SU-DHL-6 (cell line): ENCODE measurements at regions not wholly inside any gene's neighbourhood (a gene's known extent, or its start where the extent isn't known, plus 50 kb on each side); places are given as distances from the start of the nearest gene placed in this dataset.

Experiments
- H2AFZ ChIP-seq: fragments of 200-600 bp; sonication (generic); 2 replicates; pipeline ENCODE4 v1.6.1; 2014; ENCODE audit warnings: low read depth, mild to moderate bottlenecking, moderate library complexity, mixed read lengths, antibody characterized with exemption, low read length; ENCODE audit not compliant: severe bottlenecking
- H3F3A ChIP-seq: fragments of 200-600 bp; shearing (Covaris generic); 2 replicates; pipeline ENCODE4 v1.6.0; 2016; ENCODE audit warnings: antibody characterized with exemption, mild to moderate bottlenecking; ENCODE audit not compliant: insufficient read depth
- H3K27ac ChIP-seq: fragments of 200-600 bp; sonication (generic); 2 replicates; pipeline ENCODE4 v1.5.1; 2016; ENCODE audit warnings: low read depth, mild to moderate bottlenecking, low read length, moderate library complexity, mixed read lengths
- H3K27me3 ChIP-seq: fragments of 200-600 bp; sonication (generic), shearing (Covaris generic); 2 replicates; pipeline ENCODE4 v1.6.0; 2014; ENCODE audit warnings: mild to moderate bottlenecking, low read length
- H3K36me3 ChIP-seq: fragments of 200-600 bp; sonication (generic); 2 replicates; pipeline ENCODE4 v1.6.1; 2014; ENCODE audit warnings: mild to moderate bottlenecking, low read length, mixed read lengths
- H3K4me2 ChIP-seq: fragments of 300-600, 200-600 bp; shearing (Covaris generic), sonication (generic); 2 replicates; pipeline ENCODE4 v1.6.0; 2014; ENCODE audit warnings: low read length, low read depth, mild to moderate bottlenecking; ENCODE audit not compliant: poor library complexity, severe bottlenecking
- H3K4me3 ChIP-seq: fragments of 200-600 bp; sonication (generic); 2 replicates; pipeline ENCODE4 v1.5.1; 2014; ENCODE audit warnings: antibody characterized with exemption, low read length, mild to moderate bottlenecking, mixed read lengths; ENCODE audit not compliant: insufficient read depth, poor library complexity, severe bottlenecking
- H3K79me2 ChIP-seq: fragments of 200-600 bp; sonication (generic); 2 replicates; pipeline ENCODE4 v1.6.1; 2014; ENCODE audit warnings: mild to moderate bottlenecking, low read length, moderate library complexity; ENCODE audit not compliant: insufficient read depth
- H3K9ac ChIP-seq: fragments of 200-600 bp; sonication (generic); 2 replicates; pipeline ENCODE4 v1.7.0; 2014; ENCODE audit warnings: mild to moderate bottlenecking, low read length
- H3K9me2 ChIP-seq: fragments of 200-600 bp; sonication (generic); replicated peaks from 2 replicates; pipeline ENCODE4 v1.6.1; 2014; ENCODE audit warnings: low read length; ENCODE audit not compliant: insufficient read depth
- H3K9me3 ChIP-seq: fragments of 200-600 bp; sonication (generic); 2 replicates; pipeline ENCODE4 v1.6.1; 2014; ENCODE audit warnings: low read length, mixed read lengths; ENCODE audit not compliant: insufficient read depth
- H4K20me1 ChIP-seq: fragments of 200-600 bp; sonication (generic); 2 replicates; pipeline ENCODE4 v1.6.1; 2014; ENCODE audit warnings: low read depth, mild to moderate bottlenecking, antibody characterized with exemption, low read length, moderate library complexity, mixed read lengths
- EZH2phosphoT487 ChIP-seq: fragments of 200-600 bp; sonication (generic), shearing (Covaris generic); conservative IDR thresholded peaks from 2 replicates; pipeline ENCODE4 v1.6.1; 2018; ENCODE audit warnings: mild to moderate bottlenecking, antibody characterized with exemption, low read length, moderate library complexity, mixed read lengths
- TF ChIP-seq, protein P1 (sequence below): fragments of 200-600 bp; sonication (generic); IDR thresholded peaks from one replicate; pipeline ENCODE4 v1.5.1; 2017; ENCODE audit warnings: antibody characterized with exemption, mild to moderate bottlenecking, low read length, moderate library complexity; ENCODE audit not compliant: insufficient read depth, poor library complexity, severe bottlenecking

- Histone ChIP-seq H3K36me3 (no peaks in the 10 kb centered on the region), H3K9ac (no peak overlapping the region), H2AFZ (no peak overlapping the region), H3K4me3 (no peak overlapping the region), H3K27ac (no peak overlapping the region), H4K20me1 (no peaks in the 10 kb centered on the region), H3K79me2 (no peaks in the 10 kb centered on the region), H3K9me2 (no peaks in the 10 kb centered on the region), H3K9me3 (no peaks in the 10 kb centered on the region), H3K4me2 (no peak overlapping the region), H3K27me3 (no peaks in the 10 kb centered on the region), H3F3A (no peaks in the 10 kb centered on the region)
- TF ChIP-seq, protein P1, sequence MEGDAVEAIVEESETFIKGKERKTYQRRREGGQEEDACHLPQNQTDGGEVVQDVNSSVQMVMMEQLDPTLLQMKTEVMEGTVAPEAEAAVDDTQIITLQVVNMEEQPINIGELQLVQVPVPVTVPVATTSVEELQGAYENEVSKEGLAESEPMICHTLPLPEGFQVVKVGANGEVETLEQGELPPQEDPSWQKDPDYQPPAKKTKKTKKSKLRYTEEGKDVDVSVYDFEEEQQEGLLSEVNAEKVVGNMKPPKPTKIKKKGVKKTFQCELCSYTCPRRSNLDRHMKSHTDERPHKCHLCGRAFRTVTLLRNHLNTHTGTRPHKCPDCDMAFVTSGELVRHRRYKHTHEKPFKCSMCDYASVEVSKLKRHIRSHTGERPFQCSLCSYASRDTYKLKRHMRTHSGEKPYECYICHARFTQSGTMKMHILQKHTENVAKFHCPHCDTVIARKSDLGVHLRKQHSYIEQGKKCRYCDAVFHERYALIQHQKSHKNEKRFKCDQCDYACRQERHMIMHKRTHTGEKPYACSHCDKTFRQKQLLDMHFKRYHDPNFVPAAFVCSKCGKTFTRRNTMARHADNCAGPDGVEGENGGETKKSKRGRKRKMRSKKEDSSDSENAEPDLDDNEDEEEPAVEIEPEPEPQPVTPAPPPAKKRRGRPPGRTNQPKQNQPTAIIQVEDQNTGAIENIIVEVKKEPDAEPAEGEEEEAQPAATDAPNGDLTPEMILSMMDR = no peak
- TF ChIP-seq EZH2phosphoT487 = no peak
Measured at GRCh38 chr5:143761663-143762062, 50.3 kb upstream of the HMHB1 start.

GRCh38 chr5:143760755-143761154, 51.2 kb upstream of the HMHB1 start:
- no peak overlapping the region for H3K27ac ChIP-seq
- no peak overlapping the region for H3K4me3 ChIP-seq
- no peaks in the 10 kb centered on the region for H3K79me2 ChIP-seq
- H3K4me2 ChIP-seq = no peak overlapping the region
- H4K20me1 ChIP-seq = no peaks in the 10 kb centered on the region
- H3K27me3 ChIP-seq = no peaks in the 10 kb centered on the region
- H2AFZ ChIP-seq = no peak overlapping the region
- TF ChIP-seq, protein P1 = no peak
- no peak for TF ChIP-seq EZH2phosphoT487
- H3F3A ChIP-seq = no peaks in the 10 kb centered on the region
- H3K9me3 ChIP-seq = no peaks in the 10 kb centered on the region
- H3K9ac ChIP-seq = no peak overlapping the region
- no peaks in the 10 kb centered on the region for H3K36me3 ChIP-seq
- no peaks in the 10 kb centered on the region for H3K9me2 ChIP-seq

- H3K36me3 ChIP-seq = no peaks in the 10 kb centered on the region
- no peak for TF ChIP-seq EZH2phosphoT487
- TF ChIP-seq, protein P1 = no peak
- no peak overlapping the region for H2AFZ ChIP-seq
- H3K9me2 ChIP-seq = no peaks in the 10 kb centered on the region
- no peaks in the 10 kb centered on the region for H3F3A ChIP-seq
- H3K79me2 ChIP-seq = no peaks in the 10 kb centered on the region
- no peak overlapping the region for H3K4me3 ChIP-seq
- H3K27me3 ChIP-seq = no peaks in the 10 kb centered on the region
- H4K20me1 ChIP-seq = no peaks in the 10 kb centered on the region
- no peak overlapping the region for H3K4me2 ChIP-seq
- H3K9ac ChIP-seq = no peak overlapping the region
- H3K9me3 ChIP-seq = no peaks in the 10 kb centered on the region
- H3K27ac ChIP-seq = no peak overlapping the region
Measured at GRCh38 chr5:143760131-143760505, 51.8 kb upstream of the HMHB1 start.
